Spleen (tissue), 11 donors: ENCODE measurements at regions not wholly inside any gene's neighbourhood (a gene's known extent, or its start where the extent isn't known, plus 50 kb on each side); places are given as distances from the start of the nearest gene placed in this dataset.
"Not testable (repeated sequence)": the region's sequence is repeated elsewhere in the genome, so short reads cannot be mapped to it uniquely, and the experiment has no call there.

Experiments used
- DNase-seq: peaks from one replicate; pipeline ENCODE4 v3.0.0-alpha.2; 2020
- H3K27ac ChIP-seq, 8 donors: fragments of 200-600 bp; sonication (generic) in 7 of 8; 1 replicate in 4 of 8; 2 replicates in 4 of 8; pipeline versions ENCODE4 v1.5.0 to v1.8.0; 2016 to 2021; ENCODE audit warnings: inconsistent platforms in 4 of 8, mild to moderate bottlenecking in 4 of 8, moderate library complexity in 1 of 8
- H3K27me3 ChIP-seq, 7 donors: fragments of 200-600 bp; sonication (generic) in 6 of 7; replicated peaks in 1 of 7; 1 replicate in 4 of 7; 2 replicates in 3 of 7; pipeline versions ENCODE4 v1.5.0 to v1.8.0; 2016 to 2021; ENCODE audit warnings: inconsistent platforms in 3 of 7, mild to moderate bottlenecking in 1 of 7
- H3K36me3 ChIP-seq, 6 donors: fragments of 200-600 bp; sonication (generic) in 5 of 6; 1 replicate in 4 of 6; 2 replicates in 2 of 6; pipeline versions ENCODE4 v1.5.0 to v1.8.0; 2016 to 2021; ENCODE audit warnings: inconsistent platforms in 2 of 6
- H3K4me1 ChIP-seq, 6 donors: fragments of 200-600 bp; sonication (generic) in 5 of 6; 1 replicate in 3 of 6; 2 replicates in 3 of 6; pipeline versions ENCODE4 v1.5.0 to v1.8.0; 2016 to 2021; ENCODE audit warnings: inconsistent platforms in 3 of 6
- H3K4me3 ChIP-seq, 8 donors: fragments of 200-600 bp; sonication (generic) in 7 of 8; 1 replicate in 4 of 8; 2 replicates in 4 of 8; pipeline versions ENCODE4 v1.5.0 to v1.8.0; 2016 to 2021; ENCODE audit warnings: inconsistent platforms in 4 of 8, mild to moderate bottlenecking in 4 of 8, moderate library complexity in 2 of 8
- H3K9me3 ChIP-seq, 8 donors: fragments of 200-600 bp; sonication (generic) in 7 of 8; 1 replicate in 4 of 8; 2 replicates in 4 of 8; pipeline versions ENCODE4 v1.5.0 to v1.8.0; 2016 to 2021; ENCODE audit warnings: inconsistent platforms in 4 of 8
- CTCF ChIP-seq, 11 experiments: fragments of 200-600 bp in 7 of 11; fragments of 450-650 bp in 4 of 11; sonication (generic) in 4 of 11; IDR thresholded peaks in 8 of 11; conservative IDR thresholded peaks in 3 of 11; 1 replicate in 7 of 11; 2 replicates in 4 of 11; pipeline versions ENCODE4 v1.4.0 to v1.8.0; 2016 to 2021; ENCODE audit warnings: antibody characterized with exemption in 11 of 11, inconsistent platforms in 4 of 11, mild to moderate bottlenecking in 1 of 11
- POLR2A ChIP-seq, 3 donors: fragments of 450-650 bp; IDR thresholded peaks; one replicate each; pipeline ENCODE4 v1.5.1; 2017; ENCODE audit warnings: antibody characterized with exemption in 3 of 3, mild to moderate bottlenecking in 1 of 3
- POLR2AphosphoS5 ChIP-seq, 3 donors: sonication (generic); formaldehyde crosslinking; IDR thresholded peaks; one replicate each; pipeline ENCODE4 v1.5.1; 2017; ENCODE audit warnings: antibody characterized with exemption in 3 of 3
- whole genome bisulfite sequencing, 5 donors: extraction: QIAGEN DNeasy Blood & Tissue Kit in 3 of 5; methylation state at CpG; one replicate each; pipeline versions ENCODE4 v1.1.5 to v1.1.7; 2013 to 2018; 5-methylcytosine and 5-hydroxymethylcytosine counted together
- intact Hi-C: fragments of 100-400 bp; cut with DNase I; formaldehyde crosslinking; loops from one replicate; pipeline ENCODE4 v1.15.0; 2023; ENCODE audit warnings: low total_unique reads
- donor health status: healthy with polysubstance abuse.
- donor health status: DM: no; HTN: no; CAD: no; lungs with moderate emphysema.
- donor health status: DM: no; HTN: no; CAD: no.
- donor health status: Bipolar disorder and iron deficiency.
- donor health status: healthy.
- donor health status: DM: no; HTN: no; CAD: no.
- donor health status: DM: yes; HTN: yes; CAD: no.

DNA sequence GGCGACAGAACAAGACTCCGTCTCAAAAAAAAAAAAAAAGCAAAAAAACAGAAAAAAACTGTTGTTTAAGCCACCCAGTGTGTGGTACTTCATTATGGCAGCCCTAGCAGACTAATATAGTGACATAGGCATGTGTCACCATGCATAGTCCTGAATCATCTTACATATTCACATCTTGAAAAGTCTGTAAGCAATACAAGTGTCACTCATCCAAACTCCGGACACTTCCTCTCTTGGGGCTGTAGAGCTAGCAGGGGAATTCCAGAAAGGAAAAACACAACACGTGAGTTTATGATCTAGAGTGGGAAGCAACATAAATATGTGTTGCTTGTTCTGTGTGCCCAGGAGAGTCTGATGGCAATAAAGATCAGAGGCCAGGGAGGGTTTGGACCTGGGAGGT is 81.6 kb upstream of the KCNE2 start:
- H3K9me3 ChIP-seq = peaks cover 0 to 22% (median 8%) of the 10 kb centered on the region in 8 donors
- H3K27me3 ChIP-seq = no peaks in the 10 kb centered on the region
- H3K27ac ChIP-seq = no peak overlapping the region
- TF ChIP-seq POLR2AphosphoS5 (IDR thresholded peaks at IDR 0.05) = no peak
- TF ChIP-seq POLR2A (IDR thresholded peaks at IDR 0.05) = no peak
- TF ChIP-seq CTCF (IDR thresholded peaks at IDR 0.05 in 8 of 11, conservative IDR thresholded peaks at IDR 0.05 in 3 of 11) = no peak
- no peak for DNase-seq
- intact Hi-C loops = no loop called here
- no peak overlapping the region for H3K4me3 ChIP-seq
- H3K4me1 ChIP-seq = no peaks in the 10 kb centered on the region
- WGBS, 5 donors = 51 to 75% (median 65%) methylated on average over 4 of the region's 4 CpGs
- H3K36me3 ChIP-seq = no peaks in the 10 kb centered on the region

DNA sequence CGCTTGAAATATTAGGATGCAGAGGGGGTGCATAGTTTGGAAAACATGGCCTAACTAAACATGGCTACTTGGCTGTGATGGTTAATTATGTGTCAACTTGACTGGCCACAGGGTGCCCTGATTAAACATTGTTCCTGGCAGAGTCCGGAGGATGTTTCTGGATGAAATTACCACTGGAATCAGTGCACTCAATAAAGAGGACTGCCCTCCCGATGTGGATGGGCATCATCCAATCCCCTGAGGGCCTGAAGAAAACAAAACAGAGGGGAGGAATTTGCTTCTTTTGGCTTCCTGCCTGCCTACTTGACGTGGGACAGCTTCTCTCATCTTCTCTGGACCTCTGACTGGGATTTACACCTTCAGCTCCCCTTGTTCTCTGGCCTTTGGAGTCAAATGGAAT is 79.1 kb upstream of the KCNE2 start:
- H3K9me3 ChIP-seq = peaks cover 0 to 46% (median 32%) of the 10 kb centered on the region in 8 donors
- intact Hi-C loops = no loop called here
- no peaks in the 10 kb centered on the region for H3K4me1 ChIP-seq
- no peak overlapping the region for H3K27ac ChIP-seq
- WGBS, 5 donors = 82 to 87% (median 86%) methylated on average over 4 of the region's 4 CpGs
- H3K27me3 ChIP-seq = no peaks in the 10 kb centered on the region
- no peaks in the 10 kb centered on the region for H3K36me3 ChIP-seq
- H3K4me3 ChIP-seq = no peak overlapping the region
- no peak for TF ChIP-seq POLR2A (IDR thresholded peaks at IDR 0.05)
- TF ChIP-seq POLR2AphosphoS5 (IDR thresholded peaks at IDR 0.05) = no peak
- no peak for TF ChIP-seq CTCF (IDR thresholded peaks at IDR 0.05 in 8 of 11, conservative IDR thresholded peaks at IDR 0.05 in 3 of 11)
- no peak for DNase-seq

DNA sequence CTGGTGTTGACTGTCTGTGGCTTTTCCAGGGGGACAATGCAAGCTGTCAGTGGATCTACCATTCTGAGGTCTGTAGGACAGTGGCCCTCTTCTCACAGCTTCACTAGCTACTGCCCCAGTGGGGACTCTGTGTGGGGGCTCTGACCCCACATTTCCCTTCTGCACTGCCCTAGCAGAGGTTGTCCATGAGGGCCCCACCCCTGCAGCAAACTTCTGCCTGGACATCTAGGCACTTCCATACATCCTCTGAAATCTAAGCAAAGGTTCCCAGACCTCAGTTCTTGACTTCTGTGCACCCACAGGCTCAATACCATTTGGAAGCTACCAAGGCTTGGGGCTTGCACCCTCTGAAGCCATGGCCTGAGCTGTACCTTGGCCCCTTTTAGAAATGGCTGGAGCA is 75.8 kb upstream of the KCNE2 start:
- DNase-seq, H3K27me3 ChIP-seq: not testable (repeated sequence)

DNA sequence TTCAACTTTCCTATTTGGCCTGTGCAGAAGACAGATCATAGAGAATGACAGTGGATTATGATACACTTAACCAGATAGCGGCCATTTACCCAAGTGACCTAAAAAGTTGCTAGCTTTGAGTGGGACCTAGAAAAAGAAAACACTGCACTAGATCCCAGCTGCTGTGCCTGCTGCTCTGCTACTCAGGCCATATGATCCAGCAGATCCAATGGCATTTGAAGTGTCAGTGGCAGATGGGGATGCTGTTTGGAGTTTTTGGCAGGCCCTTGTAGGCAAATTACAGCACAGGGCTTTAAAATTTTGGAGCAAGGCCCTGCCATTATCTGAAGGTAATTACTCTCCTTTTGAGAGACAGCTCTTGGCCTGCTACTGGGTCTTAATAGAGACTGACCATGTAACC is 74.0 kb upstream of the KCNE2 start:
- 78 to 100% (median 93%) methylated on average over 1 of the region's 1 CpG for WGBS, 5 donors
- no peaks in the 10 kb centered on the region for H3K27me3 ChIP-seq
- H3K4me3 ChIP-seq = no peak overlapping the region
- no peak overlapping the region for H3K27ac ChIP-seq
- H3K4me1 ChIP-seq = no peaks in the 10 kb centered on the region
- H3K36me3 ChIP-seq = no peaks in the 10 kb centered on the region
- intact Hi-C loops = no loop called here
- DNase-seq = no peak
- TF ChIP-seq CTCF (IDR thresholded peaks at IDR 0.05 in 8 of 11, conservative IDR thresholded peaks at IDR 0.05 in 3 of 11) = no peak
- no peak for TF ChIP-seq POLR2A (IDR thresholded peaks at IDR 0.05)
- no peak for TF ChIP-seq POLR2AphosphoS5 (IDR thresholded peaks at IDR 0.05)
- H3K9me3 ChIP-seq = peaks cover 0 to 46% (median 32%) of the 10 kb centered on the region in 8 donors

More for the DNA sequence above, 75.8 kb upstream of the KCNE2 start:
- H3K4me1 ChIP-seq, intact Hi-C loops, H3K27ac ChIP-seq, H3K36me3 ChIP-seq, H3K4me3 ChIP-seq: not testable (repeated sequence)
- peaks cover 0 to 49% (median 32%) of the 10 kb centered on the region in 8 donors for H3K9me3 ChIP-seq

DNA sequence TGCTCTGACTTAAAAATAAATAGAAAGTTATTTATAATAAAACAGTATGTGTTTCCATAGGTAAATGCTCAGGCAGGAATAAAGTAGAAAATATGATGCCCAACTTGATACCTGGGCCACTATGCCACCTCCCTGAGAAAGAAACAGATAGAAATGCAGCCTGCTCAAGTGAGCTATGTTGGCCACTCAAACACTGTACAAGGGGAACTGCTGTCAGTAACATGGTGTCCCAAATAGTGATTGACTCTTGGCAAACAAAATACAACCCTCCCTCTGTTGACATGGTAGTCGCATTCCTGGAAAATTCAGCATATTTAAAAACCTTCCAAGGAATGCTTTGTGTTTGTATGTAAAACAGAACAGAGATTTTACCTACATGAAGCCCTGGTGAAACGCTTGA is 66.9 kb upstream of the KCNE2 start:
- H3K4me3 ChIP-seq = no peak overlapping the region
- intact Hi-C loops = no loop called here
- no peak overlapping the region for H3K27ac ChIP-seq
- DNase-seq = no peak
- WGBS, 5 donors = 89 to 96% (median 91%) methylated on average over 2 of the region's 2 CpGs
- TF ChIP-seq CTCF (IDR thresholded peaks at IDR 0.05 in 8 of 11, conservative IDR thresholded peaks at IDR 0.05 in 3 of 11) (no peak), POLR2A (IDR thresholded peaks at IDR 0.05) (no peak), POLR2AphosphoS5 (IDR thresholded peaks at IDR 0.05) (no peak)
- H3K36me3 ChIP-seq = no peaks in the 10 kb centered on the region
- no peaks in the 10 kb centered on the region for H3K4me1 ChIP-seq
- H3K27me3 ChIP-seq = no peaks in the 10 kb centered on the region
- peaks cover 0 to 10% (median 0%) of the 10 kb centered on the region in 8 donors for H3K9me3 ChIP-seq
